HFF-Myc (cell line): ENCODE measurements at regions not wholly inside any gene's neighbourhood (a gene's known extent, or its start where the extent isn't known, plus 50 kb on each side); places are given as distances from the start of the nearest gene placed in this dataset.

Source experiments
- DNase-seq: peaks from one replicate; pipeline ENCODE4 v3.0.0-alpha.2; 2011; ENCODE audit warnings: low read depth; ENCODE audit errors: extremely low read depth
- H3K4me3 ChIP-seq: replicated peaks from 2 replicates; pipeline ENCODE4 v1.5.1; 2011; ENCODE audit warnings: low read depth, mild to moderate bottlenecking, control low read depth, low read length
- TF ChIP-seq, protein P1 (sequence below): IDR thresholded peaks from 2 replicates; pipeline ENCODE4 v1.5.1; 2012; ENCODE audit warnings: mild to moderate bottlenecking, low read depth, low read length, control low read depth; ENCODE audit errors: missing control alignments

DNA sequence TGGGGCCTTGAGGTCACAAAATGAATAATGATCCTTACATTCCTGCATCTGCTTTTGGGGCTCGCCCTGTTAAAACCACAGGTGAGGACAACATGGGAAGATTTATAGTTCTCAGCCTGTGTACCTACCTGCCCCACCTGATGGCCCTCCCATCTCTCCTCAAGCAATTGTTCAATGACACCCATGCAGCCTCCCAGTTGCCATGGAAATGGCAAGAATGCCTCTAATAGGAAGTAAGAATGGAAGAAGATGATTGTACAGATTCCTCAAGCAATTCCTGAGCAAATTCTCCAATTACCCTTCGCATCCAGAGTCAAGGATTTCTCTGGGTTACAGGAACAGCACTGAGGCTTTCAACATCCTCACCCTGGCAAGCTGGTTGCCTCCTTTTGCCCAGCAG, 78.6 kb upstream of the CCL2 start:
- DNase-seq = no peak
- H3K4me3 ChIP-seq = no peak overlapping the region
- TF ChIP-seq, protein P1, sequence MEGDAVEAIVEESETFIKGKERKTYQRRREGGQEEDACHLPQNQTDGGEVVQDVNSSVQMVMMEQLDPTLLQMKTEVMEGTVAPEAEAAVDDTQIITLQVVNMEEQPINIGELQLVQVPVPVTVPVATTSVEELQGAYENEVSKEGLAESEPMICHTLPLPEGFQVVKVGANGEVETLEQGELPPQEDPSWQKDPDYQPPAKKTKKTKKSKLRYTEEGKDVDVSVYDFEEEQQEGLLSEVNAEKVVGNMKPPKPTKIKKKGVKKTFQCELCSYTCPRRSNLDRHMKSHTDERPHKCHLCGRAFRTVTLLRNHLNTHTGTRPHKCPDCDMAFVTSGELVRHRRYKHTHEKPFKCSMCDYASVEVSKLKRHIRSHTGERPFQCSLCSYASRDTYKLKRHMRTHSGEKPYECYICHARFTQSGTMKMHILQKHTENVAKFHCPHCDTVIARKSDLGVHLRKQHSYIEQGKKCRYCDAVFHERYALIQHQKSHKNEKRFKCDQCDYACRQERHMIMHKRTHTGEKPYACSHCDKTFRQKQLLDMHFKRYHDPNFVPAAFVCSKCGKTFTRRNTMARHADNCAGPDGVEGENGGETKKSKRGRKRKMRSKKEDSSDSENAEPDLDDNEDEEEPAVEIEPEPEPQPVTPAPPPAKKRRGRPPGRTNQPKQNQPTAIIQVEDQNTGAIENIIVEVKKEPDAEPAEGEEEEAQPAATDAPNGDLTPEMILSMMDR = no peak

DNA sequence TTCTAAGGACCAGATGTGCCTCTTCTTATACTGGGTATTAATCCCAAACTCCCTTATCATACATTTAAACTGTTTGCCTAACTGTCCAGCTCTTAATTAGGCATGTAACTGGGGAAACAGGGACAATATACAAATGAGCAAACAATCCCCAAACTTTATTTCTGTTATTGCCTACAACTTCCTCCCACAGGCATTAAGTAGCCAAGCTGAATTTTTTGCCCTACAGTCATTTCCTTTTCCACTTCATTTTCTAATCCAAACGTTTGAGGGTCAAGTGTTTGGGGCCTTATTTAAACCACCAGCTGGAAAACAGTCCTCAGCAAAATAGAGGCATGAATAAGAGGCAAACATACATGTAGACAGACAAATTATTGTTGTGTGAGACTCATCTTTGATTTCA, 77.4 kb upstream of the CCL2 start:
- TF ChIP-seq, protein P1 = no peak
- DNase-seq = peak; percentile 41
- no peak overlapping the region for H3K4me3 ChIP-seq

DNA sequence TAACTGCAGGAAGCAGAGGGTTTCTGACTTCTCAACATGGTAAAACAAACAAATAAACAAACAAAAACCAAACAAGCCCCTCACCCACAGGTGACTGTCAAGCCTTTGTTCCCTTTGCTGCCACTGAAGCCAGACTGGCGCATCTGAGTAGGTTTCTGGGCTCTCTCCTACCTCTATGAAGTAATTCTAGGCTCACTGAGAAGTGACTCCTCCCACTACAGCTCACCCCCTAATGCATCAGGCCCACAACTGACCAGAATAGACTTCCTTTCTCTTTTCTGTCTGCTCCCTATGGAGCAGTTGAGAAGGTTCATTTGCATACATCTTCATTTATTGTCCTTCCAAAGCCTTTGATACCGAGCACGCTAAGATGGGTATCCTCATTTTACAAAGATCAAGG, 77.0 kb upstream of the CCL2 start:
- H3K4me3 ChIP-seq = no peak overlapping the region
- TF ChIP-seq, protein P1 = peak; percentile 12
- DNase-seq = no peak

DNA sequence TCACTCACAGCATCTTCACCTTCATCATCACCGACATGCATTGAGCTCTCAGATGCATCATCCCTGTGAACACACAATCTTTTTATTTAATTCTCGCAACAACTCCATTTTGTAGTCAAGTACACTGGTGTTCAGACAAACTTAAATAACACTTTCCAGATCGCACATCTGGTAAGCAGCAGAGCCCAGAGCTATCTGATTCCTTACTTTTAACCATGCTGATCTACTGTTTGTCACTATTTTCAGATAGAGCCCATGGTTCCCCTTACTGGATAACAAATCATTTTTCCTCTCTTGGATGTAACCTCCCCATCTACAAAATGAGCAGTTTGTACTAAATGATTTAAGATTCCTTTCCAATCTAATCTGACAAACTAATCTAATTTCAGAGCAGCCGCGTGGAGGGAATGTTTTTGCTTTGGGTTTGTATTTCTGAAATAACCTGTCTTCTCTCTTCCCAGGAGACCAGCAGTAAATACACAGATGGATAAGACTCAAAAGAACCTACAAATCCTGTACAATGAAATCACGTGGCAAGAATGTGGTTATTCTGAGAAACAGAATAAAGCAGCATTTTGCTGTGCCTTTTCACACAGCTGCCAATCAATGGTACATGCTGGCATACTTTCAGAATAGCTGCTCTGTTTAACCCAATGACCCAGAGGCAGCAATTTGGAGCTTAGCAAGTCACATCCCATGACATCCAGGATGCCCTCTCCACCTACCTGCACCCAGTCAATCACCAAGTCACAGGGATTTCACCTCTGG, 72.9 kb upstream of the CCL2 start:
- TF ChIP-seq, protein P1 = no peak
- H3K4me3 ChIP-seq = no peak overlapping the region
- no peak for DNase-seq

DNA sequence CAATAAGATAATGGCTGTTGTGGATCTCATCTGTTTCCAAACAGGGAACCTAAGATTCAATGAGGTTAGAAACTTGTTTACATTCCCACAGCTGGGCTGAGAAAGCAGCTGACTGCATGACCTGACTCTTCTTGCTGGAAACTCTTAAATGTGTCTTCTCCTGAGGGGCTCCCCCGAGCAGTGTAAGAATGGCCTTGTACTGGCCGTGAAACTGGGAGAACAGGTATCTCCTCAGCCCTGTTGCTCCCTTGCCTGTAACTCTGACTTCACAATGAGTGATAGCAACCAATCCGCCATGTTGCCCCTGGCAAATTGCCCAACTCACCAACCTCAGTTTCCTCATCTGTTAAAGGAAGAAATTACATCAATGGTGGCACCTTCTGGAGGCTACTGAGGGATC, 59.1 kb upstream of the CCL2 start:
- TF ChIP-seq, protein P1 = no peak
- DNase-seq = no peak
- H3K4me3 ChIP-seq = no peak overlapping the region

DNA sequence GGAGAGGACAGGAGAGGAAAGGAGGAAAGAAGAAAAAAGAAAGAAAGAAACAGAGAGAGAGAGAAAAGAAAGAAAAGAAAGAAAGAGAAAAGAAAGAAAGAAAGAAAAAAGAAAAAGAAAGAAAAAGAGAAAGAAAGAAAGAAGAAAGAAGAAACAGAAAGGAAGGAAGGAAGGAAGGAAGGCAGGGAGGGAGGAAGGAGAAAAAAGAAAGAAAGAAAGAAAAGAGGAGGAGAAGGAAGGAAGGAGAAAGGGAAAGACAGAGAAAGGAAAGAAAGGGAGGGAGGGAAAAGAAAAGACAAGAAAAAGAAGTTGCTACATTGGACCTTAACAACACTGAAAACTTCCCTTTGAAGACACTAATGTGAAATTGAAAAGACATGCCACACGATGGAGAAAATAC, 56.6 kb upstream of the CCL2 start:
- TF ChIP-seq, protein P1 = no peak
- no peak for DNase-seq
- no peak overlapping the region for H3K4me3 ChIP-seq

DNA sequence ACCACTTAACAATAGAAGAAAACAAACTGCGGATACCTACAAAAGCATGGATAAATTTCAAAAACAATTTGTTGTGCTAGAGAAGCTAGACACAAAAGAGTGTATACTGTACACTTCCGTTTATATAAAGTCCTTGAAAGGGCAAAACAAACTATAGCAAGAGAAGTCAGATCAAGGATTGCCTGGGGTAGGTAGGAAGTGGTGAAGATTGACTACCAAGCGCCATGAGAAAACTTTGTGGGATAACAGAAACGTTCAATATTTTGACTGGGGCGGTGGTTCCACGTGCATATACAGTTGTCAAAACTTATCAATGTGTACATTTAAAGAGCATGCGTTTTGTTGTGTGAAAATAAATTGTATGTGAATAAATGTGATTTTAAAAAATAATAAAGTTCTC, 55.6 kb upstream of the CCL2 start:
- TF ChIP-seq, protein P1 = no peak
- H3K4me3 ChIP-seq = no peak overlapping the region
- DNase-seq = no peak
